Smooth muscle cell (in vitro differentiated cells): ENCODE measurements at regions not wholly inside any gene's neighbourhood (a gene's known extent, or its start where the extent isn't known, plus 50 kb on each side); places are given as distances from the start of the nearest gene placed in this dataset.
"Not testable (repeated sequence)": the region's sequence is repeated elsewhere in the genome, so short reads cannot be mapped to it uniquely, and the experiment has no call there.

Experiments
- DNase-seq: peaks from one replicate; lab custom pipeline; 2025; ENCODE audit not compliant: unreplicated experiment; lab: John Stamatoyannopoulos, UW
- H2AFZ ChIP-seq: fragments of 200-600 bp; sonication (generic); 2 replicates; pipeline ENCODE4 v1.6.0; 2016; ENCODE audit warnings: antibody characterized with exemption, low read depth, mild to moderate bottlenecking
- H3F3A ChIP-seq: fragments of 200-600 bp; sonication (generic); 2 replicates; pipeline ENCODE4 v1.6.0; 2017; ENCODE audit warnings: antibody characterized with exemption, low read depth
- H3K27ac ChIP-seq: fragments of 200-600 bp; sonication (generic); 2 replicates; pipeline ENCODE4 v1.5.1; 2016; ENCODE audit warnings: low read depth, mild to moderate bottlenecking
- H3K27me3 ChIP-seq: fragments of 200-600 bp; sonication (generic); 2 replicates; pipeline ENCODE4 v1.6.1; 2016; ENCODE audit warnings: low read depth, mild to moderate bottlenecking
- H3K36me3 ChIP-seq: fragments of 200-600 bp; sonication (generic); 2 replicates; pipeline ENCODE4 v1.5.1; 2016; ENCODE audit warnings: low read depth
- H3K4me1 ChIP-seq: fragments of 200-600 bp; sonication (generic); 2 replicates; pipeline ENCODE4 v1.5.1; 2016; ENCODE audit warnings: low read depth
- H3K4me2 ChIP-seq: fragments of 200-600 bp; sonication (generic); 2 replicates; pipeline ENCODE4 v1.6.0; 2016; ENCODE audit warnings: mild to moderate bottlenecking
- H3K4me3 ChIP-seq: fragments of 200-600 bp; sonication (generic); 2 replicates; pipeline ENCODE4 v1.5.1; 2016; ENCODE audit warnings: mild to moderate bottlenecking
- H3K79me2 ChIP-seq: fragments of 200-600 bp; sonication (generic); 2 replicates; pipeline ENCODE4 v1.6.0; 2016; ENCODE audit warnings: low read depth, mild to moderate bottlenecking
- H3K9ac ChIP-seq: fragments of 200-600 bp; sonication (generic); 2 replicates; pipeline ENCODE4 v1.6.0; 2016; ENCODE audit warnings: low read depth
- H3K9me3 ChIP-seq: fragments of 200-600 bp; sonication (generic); replicated peaks from 2 replicates; pipeline ENCODE4 v1.5.1; 2016; ENCODE audit warnings: low read depth
- H4K20me1 ChIP-seq: fragments of 200-600 bp; sonication (generic); 2 replicates; pipeline ENCODE4 v1.6.0; 2016; ENCODE audit warnings: low read depth
- CTCF ChIP-seq: fragments of 200-600 bp; sonication (generic); IDR thresholded peaks from 2 replicates; pipeline ENCODE4 v1.5.1; 2017; ENCODE audit warnings: borderline replicate concordance, mild to moderate bottlenecking, antibody characterized with exemption; ENCODE audit not compliant: insufficient read depth, poor library complexity, severe bottlenecking
- WGBS: methylation state at CpG from one replicate; pipeline ENCODE4 v1.1.7; 2016; ENCODE audit warnings: low lambda C conversion rate; 5-methylcytosine and 5-hydroxymethylcytosine counted together

- Histone ChIP-seq H3K4me3 (no peak overlapping the region), H3K4me2 (no peak overlapping the region), H3K79me2 (no peaks in the 10 kb centered on the region), H3K27me3 (no peaks in the 10 kb centered on the region), H3K36me3 (no peaks in the 10 kb centered on the region), H3F3A (no peaks in the 10 kb centered on the region), H3K9me3 (no peaks in the 10 kb centered on the region), H3K27ac (no peak overlapping the region), H3K9ac (no peak overlapping the region), H3K4me1 (no peaks in the 10 kb centered on the region), H4K20me1 (no peaks in the 10 kb centered on the region), H2AFZ (no peak overlapping the region)
- no peak for TF ChIP-seq CTCF
- WGBS: 81% methylated on average over 4 of the region's 4 CpGs
- DNase-seq: no peak
Observed at GRCh38 chr3:34090876-34091275, 292.4 kb downstream of the PDCD6IP start.

- H3K36me3 ChIP-seq, H3K9ac ChIP-seq, H3K27ac ChIP-seq, H3F3A ChIP-seq, DNase-seq, H3K9me3 ChIP-seq, H3K4me2 ChIP-seq, H3K4me3 ChIP-seq, H3K79me2 ChIP-seq, H3K4me1 ChIP-seq, H4K20me1 ChIP-seq, H2AFZ ChIP-seq, H3K27me3 ChIP-seq: not testable (repeated sequence)
- WGBS: 94% methylated on average over 9 of the region's 9 CpGs
Observed at GRCh38 chr3:34094280-34094679, 295.9 kb downstream of the PDCD6IP start.

- TF ChIP-seq CTCF: no peak
- Histone ChIP-seq H3K79me2 (no peaks in the 10 kb centered on the region), H3K4me3 (no peak overlapping the region), H3K4me1 (no peaks in the 10 kb centered on the region), H3K27ac (no peak overlapping the region), H3K4me2 (no peak overlapping the region), H2AFZ (no peak overlapping the region), H3K36me3 (no peaks in the 10 kb centered on the region), H3K9me3 (no peaks in the 10 kb centered on the region), H3K9ac (no peak overlapping the region), H3F3A (no peaks in the 10 kb centered on the region), H3K27me3 (peaks cover 22% of the 10 kb centered on the region), H4K20me1 (no peaks in the 10 kb centered on the region)
- 63% methylated on average over 4 of the region's 4 CpGs for WGBS
- DNase-seq: no peak
Observed at GRCh38 chr3:34102288-34102687, 303.9 kb downstream of the PDCD6IP start.

- H3K36me3 ChIP-seq: no peaks in the 10 kb centered on the region
- no peaks in the 10 kb centered on the region for H3K4me1 ChIP-seq
- no peaks in the 10 kb centered on the region for H3K9me3 ChIP-seq
- H2AFZ ChIP-seq: no peak overlapping the region
- H3K79me2 ChIP-seq: no peaks in the 10 kb centered on the region
- H3K4me2 ChIP-seq: no peak overlapping the region
- H3F3A ChIP-seq: no peaks in the 10 kb centered on the region
- no peak overlapping the region for H3K27ac ChIP-seq
- H3K4me3 ChIP-seq: no peak overlapping the region
- H4K20me1 ChIP-seq: no peaks in the 10 kb centered on the region
- WGBS: 79% methylated on average over 3 of the region's 3 CpGs
- TF ChIP-seq CTCF: no peak
- H3K9ac ChIP-seq: no peak overlapping the region
- H3K27me3 ChIP-seq: peaks cover 22% of the 10 kb centered on the region
- no peak for DNase-seq
Observed at GRCh38 chr3:34106379-34106778, 307.9 kb downstream of the PDCD6IP start.
